Trophoblast cell (in vitro differentiated cells and primary cell): ENCODE measurements at regions not wholly inside any gene's neighbourhood (a gene's known extent, or its start where the extent isn't known, plus 50 kb on each side); places are given as distances from the start of the nearest gene placed in this dataset.
"Not testable (repeated sequence)": the region's sequence is repeated elsewhere in the genome, so short reads cannot be mapped to it uniquely, and the experiment has no call there.

Experiments
- DNase-seq, 2 donors: peaks; one replicate each; pipeline ENCODE4 v3.0.0-alpha.2; 2016
- H2AFZ ChIP-seq: 2 replicates; pipeline ENCODE4 v1.6.1; 2013; ENCODE audit warnings: low read length, moderate library complexity, mild to moderate bottlenecking; ENCODE audit not compliant: insufficient read depth, poor library complexity
- H2AK5ac ChIP-seq: 2 replicates; pipeline ENCODE4 v1.6.1; 2013; ENCODE audit warnings: mild to moderate bottlenecking, low read length
- H2BK120ac ChIP-seq: 2 replicates; pipeline ENCODE4 v1.6.1; 2013; ENCODE audit warnings: low read length, mild to moderate bottlenecking, moderate library complexity; ENCODE audit not compliant: insufficient read depth, poor library complexity
- H2BK12ac ChIP-seq: 2 replicates; pipeline ENCODE4 v1.6.1; 2013; ENCODE audit warnings: mild to moderate bottlenecking, low read length, moderate library complexity
- H2BK5ac ChIP-seq: 2 replicates; pipeline ENCODE4 v1.6.1; 2013; ENCODE audit warnings: low read length, low read depth, moderate library complexity, mild to moderate bottlenecking; ENCODE audit not compliant: poor library complexity
- H3K14ac ChIP-seq: 2 replicates; pipeline ENCODE4 v1.6.1; 2013; ENCODE audit warnings: mild to moderate bottlenecking, low read length
- H3K18ac ChIP-seq: 2 replicates; pipeline ENCODE4 v1.6.1; 2013; ENCODE audit warnings: mild to moderate bottlenecking, low read length
- H3K23ac ChIP-seq: 2 replicates; pipeline ENCODE4 v1.6.1; 2013; ENCODE audit warnings: low read length
- H3K27ac ChIP-seq: 2 replicates; pipeline ENCODE4 v1.5.1; 2013; ENCODE audit warnings: low read depth, mild to moderate bottlenecking, inconsistent platforms, low read length, moderate library complexity
- H3K27me3 ChIP-seq: 2 replicates; pipeline ENCODE4 v1.6.1; 2013; ENCODE audit warnings: inconsistent platforms, mild to moderate bottlenecking, low read length, moderate library complexity; ENCODE audit not compliant: insufficient read depth
- H3K36me3 ChIP-seq, 2 experiments: 1 replicate in 1 of 2; 2 replicates in 1 of 2; pipeline ENCODE4 v1.6.1; 2013; ENCODE audit warnings: low read length in 2 of 2, mild to moderate bottlenecking in 2 of 2, moderate library complexity in 1 of 2; ENCODE audit not compliant: insufficient read depth in 2 of 2, control insufficient read depth in 1 of 2
- H3K4ac ChIP-seq: 2 replicates; pipeline ENCODE4 v1.6.1; 2013; ENCODE audit warnings: low read depth, mild to moderate bottlenecking, low read length, moderate library complexity
- H3K4me1 ChIP-seq, 2 experiments: 1 replicate in 1 of 2; 2 replicates in 1 of 2; pipeline ENCODE4 v1.6.1; 2013; ENCODE audit warnings: low read length in 2 of 2, mild to moderate bottlenecking in 2 of 2, moderate library complexity in 1 of 2; ENCODE audit not compliant: insufficient read depth in 2 of 2, control insufficient read depth in 1 of 2
- H3K4me2 ChIP-seq: 2 replicates; pipeline ENCODE4 v1.6.1; 2013; ENCODE audit warnings: inconsistent platforms, mild to moderate bottlenecking, low read length, moderate library complexity
- H3K4me3 ChIP-seq: 2 replicates; pipeline ENCODE4 v1.5.1; 2013; ENCODE audit warnings: mild to moderate bottlenecking, low read depth, low read length, inconsistent platforms
- H3K79me1 ChIP-seq: one replicate; pipeline ENCODE4 v1.6.1; 2013; ENCODE audit warnings: low read length
- H3K79me2 ChIP-seq: 2 replicates; pipeline ENCODE4 v1.6.1; 2013; ENCODE audit warnings: low read length, mild to moderate bottlenecking; ENCODE audit not compliant: control insufficient read depth, insufficient read depth, poor library complexity
- H3K9ac ChIP-seq: 2 replicates; pipeline ENCODE4 v1.6.1; 2013; ENCODE audit warnings: mild to moderate bottlenecking, low read length
- H3K9me3 ChIP-seq: 2 replicates; pipeline ENCODE4 v1.6.1; 2013; ENCODE audit warnings: low read depth, mild to moderate bottlenecking, control low read depth, inconsistent platforms, low read length; ENCODE audit not compliant: insufficient read depth
- H4K12ac ChIP-seq: 2 replicates; pipeline ENCODE4 v1.6.1; 2013; ENCODE audit warnings: low read depth, mild to moderate bottlenecking, low read length, moderate library complexity
- H4K8ac ChIP-seq: 2 replicates; pipeline ENCODE4 v1.6.1; 2013; ENCODE audit warnings: low read depth, mild to moderate bottlenecking, low read length, moderate library complexity
- H4K91ac ChIP-seq: one replicate; pipeline ENCODE4 v1.6.1; 2013; ENCODE audit warnings: low read depth, mild to moderate bottlenecking, low read length, moderate library complexity
- WGBS: extraction: QIAGEN DNeasy Blood & Tissue Kit; methylation state at CpG from one replicate; pipeline ENCODE4 v1.1.7; 2013; ENCODE audit warnings: missing lambda C conversion rate; ENCODE audit not compliant: insufficient read length, insufficient coverage; ENCODE audit errors: extremely low coverage; 5-methylcytosine and 5-hydroxymethylcytosine counted together

GRCh38 chr1:79493702-79494101 lies 487.2 kb upstream of the ADGRL4 start:
- not testable (repeated sequence) for H3K14ac ChIP-seq, H2AFZ ChIP-seq, DNase-seq, H2BK12ac ChIP-seq, H4K91ac ChIP-seq, H3K18ac ChIP-seq, H3K9ac ChIP-seq, H3K27me3 ChIP-seq, H4K12ac ChIP-seq, H3K36me3 ChIP-seq, H3K27ac ChIP-seq, H3K23ac ChIP-seq, H2BK120ac ChIP-seq, H3K79me1 ChIP-seq, H3K79me2 ChIP-seq, H2BK5ac ChIP-seq, H3K9me3 ChIP-seq, H3K4me3 ChIP-seq, H3K4me1 ChIP-seq, H3K4me2 ChIP-seq, H2AK5ac ChIP-seq, H4K8ac ChIP-seq, H3K4ac ChIP-seq
- WGBS = no CpG with 5 or more reads among the region's 4 CpGs

- H3K27me3 ChIP-seq, H3K18ac ChIP-seq, H2AK5ac ChIP-seq, H3K27ac ChIP-seq, H3K4me1 ChIP-seq, H3K14ac ChIP-seq, H2BK12ac ChIP-seq, H3K4me2 ChIP-seq, H3K9ac ChIP-seq, H2AFZ ChIP-seq, H2BK120ac ChIP-seq, H3K9me3 ChIP-seq, H3K79me2 ChIP-seq, H4K12ac ChIP-seq, H2BK5ac ChIP-seq, H4K8ac ChIP-seq, H3K4ac ChIP-seq, H3K4me3 ChIP-seq, H3K36me3 ChIP-seq, H3K23ac ChIP-seq, H4K91ac ChIP-seq, DNase-seq, H3K79me1 ChIP-seq: not testable (repeated sequence)
- no CpG with 5 or more reads among the region's 4 CpGs for WGBS
These were observed 482.1 kb upstream of the ADGRL4 start for GRCh38 chr1:79488572-79489121.

DNA sequence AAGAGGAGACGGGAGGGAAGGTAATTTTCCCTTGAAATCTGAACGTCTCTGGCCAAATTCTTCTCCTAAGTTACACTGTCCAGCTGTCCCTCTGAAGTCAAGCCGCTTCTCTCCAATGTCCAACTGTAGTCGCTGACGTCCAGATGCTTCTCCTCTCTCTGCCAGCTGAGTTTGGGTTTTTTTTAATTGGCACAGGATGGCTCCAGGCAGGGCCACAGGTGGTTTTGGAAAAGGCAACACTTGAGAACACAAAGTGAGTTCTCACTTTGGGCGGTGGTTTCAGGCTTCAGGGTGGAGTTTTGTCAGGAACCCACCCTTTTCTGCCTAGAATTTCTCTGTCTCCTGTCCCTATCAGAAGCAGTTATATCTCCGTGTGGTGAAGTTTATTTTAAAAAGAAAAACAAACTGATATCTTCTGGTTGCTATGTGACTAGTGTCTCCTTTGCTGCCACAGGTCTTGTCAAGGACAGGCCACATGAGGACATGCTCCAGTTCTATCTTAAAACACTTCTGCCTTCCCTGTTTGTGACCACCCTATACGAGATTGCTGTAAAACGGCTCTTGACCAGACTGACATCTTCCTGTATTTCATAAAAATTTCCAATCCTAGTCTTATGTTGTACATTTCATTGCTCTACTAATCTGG lies 472.3 kb upstream of the ADGRL4 start:
- Histone ChIP-seq H4K12ac (no peak overlapping the region), H3K36me3 (no peaks in the 10 kb centered on the region), H2BK12ac (no peak overlapping the region), H4K91ac (no peak overlapping the region), H2AFZ (no peak overlapping the region), H3K79me1 (no peaks in the 10 kb centered on the region), H4K8ac (no peak overlapping the region), H3K27me3 (no peaks in the 10 kb centered on the region), H3K9ac (no peak overlapping the region), H3K4me2 (no peak overlapping the region), H2BK120ac (no peak overlapping the region), H3K4ac (no peak overlapping the region), H2BK5ac (no peak overlapping the region), H3K79me2 (no peaks in the 10 kb centered on the region), H3K9me3 (no peaks in the 10 kb centered on the region), H3K14ac (no peak overlapping the region), H3K4me1 (no peaks in the 10 kb centered on the region), H3K4me3 (no peak overlapping the region), H3K18ac (no peak overlapping the region), H2AK5ac (no peak overlapping the region), H3K27ac (no peak overlapping the region), H3K23ac (no peak overlapping the region)
- no CpG with 5 or more reads among the region's 9 CpGs for WGBS
- DNase-seq = no peak

GRCh38 chr1:79478160-79478559 lies 471.6 kb upstream of the ADGRL4 start:
- Histone ChIP-seq H3K4me2 (no peak overlapping the region), H3K27ac (no peak overlapping the region), H2BK12ac (no peak overlapping the region), H3K4me1 (no peaks in the 10 kb centered on the region), H3K9ac (no peak overlapping the region), H3K36me3 (no peaks in the 10 kb centered on the region), H3K27me3 (no peaks in the 10 kb centered on the region), H3K18ac (no peak overlapping the region), H3K14ac (no peak overlapping the region), H3K79me1 (no peaks in the 10 kb centered on the region), H4K8ac (no peak overlapping the region), H2BK5ac (no peak overlapping the region), H4K12ac (no peak overlapping the region), H3K23ac (no peak overlapping the region), H3K4ac (no peak overlapping the region), H2AFZ (no peak overlapping the region), H2BK120ac (no peak overlapping the region), H3K79me2 (no peaks in the 10 kb centered on the region), H2AK5ac (no peak overlapping the region), H3K9me3 (no peaks in the 10 kb centered on the region), H4K91ac (no peak overlapping the region), H3K4me3 (no peak overlapping the region)
- no peak for DNase-seq
- WGBS = no CpG with 5 or more reads among the region's 19 CpGs
